Mesothelial cell of epicardium (in vitro differentiated cells): ENCODE measurements at regions not wholly inside any gene's neighbourhood (a gene's known extent, or its start where the extent isn't known, plus 50 kb on each side); places are given as distances from the start of the nearest gene placed in this dataset.

ENCODE experiments used
- DNase-seq, 2 experiments: peaks; one replicate each; pipeline ENCODE4 v3.0.0; 2021; ENCODE audit warnings: low spot score in 2 of 2; ENCODE audit not compliant: unreplicated experiment in 2 of 2
- H3K27ac Mint-ChIP-seq: 2 replicates; pipeline ENCODE4 v1.8.0; 2021; ENCODE audit warnings: mixed read lengths
- H3K27me3 Mint-ChIP-seq: 2 replicates; pipeline ENCODE4 v1.8.0; 2021; ENCODE audit warnings: low read depth, mixed read lengths
- H3K36me3 Mint-ChIP-seq: 2 replicates; pipeline ENCODE4 v1.8.0; 2021; ENCODE audit warnings: mixed read lengths
- H3K4me1 Mint-ChIP-seq: 2 replicates; pipeline ENCODE4 v1.8.0; 2021; ENCODE audit warnings: mixed read lengths
- H3K4me3 Mint-ChIP-seq: 2 replicates; pipeline ENCODE4 v1.8.0; 2021; ENCODE audit warnings: mild to moderate bottlenecking, moderate library complexity, mixed read lengths
- H3K9me3 Mint-ChIP-seq: 2 replicates; pipeline ENCODE4 v1.8.0; 2021; ENCODE audit warnings: mixed read lengths
- CTCF ChIP-seq: fragments of 200-600 bp; sonication (generic); IDR thresholded peaks from one replicate; pipeline ENCODE4 v1.5.0; 2021; ENCODE audit warnings: antibody characterized with exemption; ENCODE audit not compliant: unreplicated experiment

GRCh38 chr20:60121903-60122302 is 163.7 kb downstream of the CDH26 start:
- no peaks in the 10 kb centered on the region for H3K4me1 Mint-ChIP-seq
- no peak for DNase-seq
- H3K9me3 Mint-ChIP-seq = no peaks in the 10 kb centered on the region
- no peak overlapping the region for H3K4me3 Mint-ChIP-seq
- no peak overlapping the region for H3K27ac Mint-ChIP-seq
- H3K27me3 Mint-ChIP-seq = peaks cover 70% of the 10 kb centered on the region
- H3K36me3 Mint-ChIP-seq = no peaks in the 10 kb centered on the region
- no peak for TF ChIP-seq CTCF

DNA sequence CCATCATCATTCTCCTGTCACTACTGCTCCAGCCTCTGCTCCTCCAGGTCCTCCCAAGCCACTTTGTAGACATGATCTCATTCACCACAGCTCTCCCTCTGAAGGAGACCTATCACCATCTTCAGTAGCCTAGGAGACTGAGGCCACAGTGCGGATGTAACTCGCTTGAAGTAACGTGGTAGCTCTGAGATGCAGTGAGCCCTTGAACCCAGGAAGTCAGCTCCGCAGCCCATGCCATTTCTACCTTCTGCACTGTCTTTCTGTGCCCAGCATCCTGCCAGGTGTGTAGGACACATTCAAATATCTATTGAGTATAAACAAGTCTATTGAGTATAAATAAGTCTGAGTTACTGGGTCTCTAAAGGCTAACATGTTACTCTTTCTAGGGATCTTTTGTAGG is 164.4 kb downstream of the CDH26 start:
- no peak overlapping the region for H3K27ac Mint-ChIP-seq
- DNase-seq = no peak
- H3K36me3 Mint-ChIP-seq = no peaks in the 10 kb centered on the region
- no peaks in the 10 kb centered on the region for H3K4me1 Mint-ChIP-seq
- H3K27me3 Mint-ChIP-seq = peaks cover 64% of the 10 kb centered on the region
- H3K9me3 Mint-ChIP-seq = no peaks in the 10 kb centered on the region
- H3K4me3 Mint-ChIP-seq = no peak overlapping the region
- TF ChIP-seq CTCF = no peak

DNA sequence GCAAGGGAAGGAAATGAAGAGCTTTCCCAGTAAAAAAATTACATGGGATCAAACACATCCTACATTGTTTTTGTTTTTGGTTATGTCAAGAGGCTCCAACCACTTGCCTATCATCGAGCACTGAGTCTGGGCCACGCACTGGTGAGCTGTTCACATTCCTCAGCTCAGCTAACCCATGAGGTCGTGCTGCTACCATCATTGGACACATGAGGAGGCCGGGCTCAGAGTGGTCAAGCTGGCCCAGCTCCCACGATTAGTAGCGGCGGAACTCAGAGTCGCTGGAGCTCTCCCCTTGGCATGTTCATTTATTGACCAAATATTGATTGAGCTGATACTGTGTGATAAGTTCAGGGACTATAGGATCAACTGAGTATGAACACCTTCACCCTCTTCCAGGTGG is 164.9 kb downstream of the CDH26 start:
- no peaks in the 10 kb centered on the region for H3K36me3 Mint-ChIP-seq
- peaks cover 62% of the 10 kb centered on the region for H3K27me3 Mint-ChIP-seq
- no peak overlapping the region for H3K4me3 Mint-ChIP-seq
- no peak for TF ChIP-seq CTCF
- no peak for DNase-seq
- H3K27ac Mint-ChIP-seq = no peak overlapping the region
- no peaks in the 10 kb centered on the region for H3K4me1 Mint-ChIP-seq
- no peaks in the 10 kb centered on the region for H3K9me3 Mint-ChIP-seq

- Mint-ChIP-seq H3K4me3 (no peak overlapping the region), H3K36me3 (no peaks in the 10 kb centered on the region), H3K27me3 (peaks cover 59% of the 10 kb centered on the region), H3K4me1 (no peaks in the 10 kb centered on the region), H3K27ac (no peak overlapping the region), H3K9me3 (no peaks in the 10 kb centered on the region)
- TF ChIP-seq CTCF = no peak
- no peak for DNase-seq
These were observed 165.4 kb downstream of the CDH26 start for GRCh38 chr20:60123652-60124051.

DNA sequence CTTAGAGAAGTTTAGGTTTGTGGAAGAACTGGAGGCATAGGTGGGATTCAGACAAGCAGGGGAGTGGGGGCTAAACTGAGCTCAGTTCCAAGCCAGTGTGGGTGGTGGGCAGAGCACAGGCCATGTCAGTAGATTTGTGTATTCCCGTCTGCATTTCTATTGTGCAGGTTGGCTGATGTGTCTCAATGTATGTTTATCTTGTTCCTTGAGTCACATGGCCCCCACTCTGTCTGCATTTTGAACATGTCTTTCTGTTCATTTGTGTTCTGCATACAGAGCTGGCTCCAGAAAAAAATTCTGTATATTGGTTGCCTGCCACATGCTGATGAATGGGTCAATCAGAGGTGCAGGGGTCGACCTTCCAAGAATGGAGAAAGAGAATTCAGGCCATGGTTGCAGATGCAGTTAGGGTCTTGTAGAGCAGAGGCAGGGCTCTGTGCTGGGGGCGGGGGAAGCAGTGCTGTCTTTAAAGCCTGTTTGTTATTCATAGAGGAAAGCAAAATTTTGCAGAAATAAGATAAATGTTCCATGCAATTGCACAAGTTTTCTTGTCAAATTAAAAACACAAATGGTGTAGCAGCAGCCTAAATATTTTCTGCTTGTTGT is 166.7 kb downstream of the CDH26 start:
- Mint-ChIP-seq H3K36me3 (no peaks in the 10 kb centered on the region), H3K4me1 (no peaks in the 10 kb centered on the region), H3K27ac (no peak overlapping the region), H3K9me3 (no peaks in the 10 kb centered on the region), H3K27me3 (peaks cover 58% of the 10 kb centered on the region), H3K4me3 (no peak overlapping the region)
- no peak for TF ChIP-seq CTCF
- no peak for DNase-seq

DNA sequence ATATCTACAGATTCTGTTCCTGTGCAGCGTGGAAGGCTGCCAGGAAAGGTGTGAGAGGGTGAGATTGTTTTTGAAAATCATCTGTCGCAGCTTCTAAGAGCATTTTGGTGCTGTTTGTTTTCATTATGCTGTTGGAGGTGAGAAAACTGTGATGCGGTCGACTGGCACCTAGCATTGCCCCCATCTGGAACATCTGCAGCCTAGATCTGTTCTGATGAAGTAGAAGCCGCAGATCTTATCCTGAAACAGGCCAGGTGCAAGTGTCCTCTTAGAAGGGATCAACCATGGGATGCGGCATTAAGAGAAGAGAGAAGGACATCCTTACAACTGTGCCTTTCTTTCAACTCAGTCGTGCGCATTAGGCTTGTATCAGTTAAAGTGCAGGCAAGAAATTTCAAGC is 167.3 kb downstream of the CDH26 start:
- no peak overlapping the region for H3K4me3 Mint-ChIP-seq
- no peaks in the 10 kb centered on the region for H3K9me3 Mint-ChIP-seq
- no peak for DNase-seq
- H3K4me1 Mint-ChIP-seq = no peaks in the 10 kb centered on the region
- H3K36me3 Mint-ChIP-seq = no peaks in the 10 kb centered on the region
- no peak overlapping the region for H3K27ac Mint-ChIP-seq
- TF ChIP-seq CTCF = no peak
- H3K27me3 Mint-ChIP-seq = peaks cover 58% of the 10 kb centered on the region
